ENCODE measurements at regions not wholly inside any gene's neighbourhood (a gene's known extent, or its start where the extent isn't known, plus 50 kb on each side); places are given as distances from the start of the nearest gene placed in this dataset.

GRCh38 chr6:120273411-120273810, 923.9 kb upstream of the MAN1A1 start:
- H3K9me3 Mint-ChIP-seq = peaks cover 29% of the 10 kb centered on the region
- no peak overlapping the region for H3K4me3 Mint-ChIP-seq
- CTCF ChIA-PET = no interaction called here
- POLR2A ChIA-PET = no interaction called here
- ATAC-seq = no peak
- peaks cover 16% of the 10 kb centered on the region for H3K36me3 Mint-ChIP-seq
- H3K27ac Mint-ChIP-seq = no peak overlapping the region
- no peak for DNase-seq (ENCODE audit: low spot score)
- H3K4me1 Mint-ChIP-seq = no peaks in the 10 kb centered on the region
- TF ChIP-seq JUN (CRISPR knock-in tag; IDR thresholded peaks at IDR 0.05) = no peak
- TF ChIP-seq ZNF121 (CRISPR knock-in tag; IDR thresholded peaks at IDR 0.05) = no peak
- TF ChIP-seq E2F1 (CRISPR knock-in tag; IDR thresholded peaks at IDR 0.05) = no peak
- TF ChIP-seq ZMAT4 (CRISPR knock-in tag; IDR thresholded peaks at IDR 0.05) = no peak
- TF ChIP-seq CTCF (IDR thresholded peaks at IDR 0.05) = no peak
- TF ChIP-seq CDX4 (CRISPR knock-in tag; IDR thresholded peaks at IDR 0.05; ENCODE audit: borderline replicate concordance) = no peak
- no peak for TF ChIP-seq OVOL2 (CRISPR knock-in tag; IDR thresholded peaks at IDR 0.05; ENCODE audit: borderline replicate concordance)
- no peak for TF ChIP-seq PRDM15 (CRISPR knock-in tag; IDR thresholded peaks at IDR 0.05)
- no peak for TF ChIP-seq NR1H2 (CRISPR knock-in tag; IDR thresholded peaks at IDR 0.05)
- TF ChIP-seq ZBTB43 (CRISPR knock-in tag; IDR thresholded peaks at IDR 0.05) = no peak
- TF ChIP-seq USF1 (CRISPR knock-in tag; IDR thresholded peaks at IDR 0.05) = no peak
- TF ChIP-seq E2F4 (CRISPR knock-in tag; IDR thresholded peaks at IDR 0.05; ENCODE audit: borderline replicate concordance, low read depth) = no peak
- no peak for TF ChIP-seq AR (CRISPR knock-in tag; IDR thresholded peaks at IDR 0.05)
- TF ChIP-seq RELA (CRISPR knock-in tag; IDR thresholded peaks at IDR 0.05; ENCODE audit: borderline replicate concordance) = no peak
- no peak for TF ChIP-seq ZNF425 (CRISPR knock-in tag; conservative IDR thresholded peaks at IDR 0.05)
- TF ChIP-seq ATF6 (CRISPR knock-in tag; IDR thresholded peaks at IDR 0.05) = no peak
- no peaks in the 10 kb centered on the region for H3K27me3 Mint-ChIP-seq (ENCODE audit: low read depth)
